GM21786 (cell line): ENCODE measurements at regions not wholly inside any gene's neighbourhood (a gene's known extent, or its start where the extent isn't known, plus 50 kb on each side); places are given as distances from the start of the nearest gene placed in this dataset.
"Not testable (repeated sequence)": the region's sequence is repeated elsewhere in the genome, so short reads cannot be mapped to it uniquely, and the experiment has no call there.

Experiments
- ATAC-seq: cut with Tn5 transposase; IDR thresholded peaks from one replicate; pipeline ENCODE4 v1.9.1; 2021; ENCODE audit not compliant: unreplicated experiment

DNA sequence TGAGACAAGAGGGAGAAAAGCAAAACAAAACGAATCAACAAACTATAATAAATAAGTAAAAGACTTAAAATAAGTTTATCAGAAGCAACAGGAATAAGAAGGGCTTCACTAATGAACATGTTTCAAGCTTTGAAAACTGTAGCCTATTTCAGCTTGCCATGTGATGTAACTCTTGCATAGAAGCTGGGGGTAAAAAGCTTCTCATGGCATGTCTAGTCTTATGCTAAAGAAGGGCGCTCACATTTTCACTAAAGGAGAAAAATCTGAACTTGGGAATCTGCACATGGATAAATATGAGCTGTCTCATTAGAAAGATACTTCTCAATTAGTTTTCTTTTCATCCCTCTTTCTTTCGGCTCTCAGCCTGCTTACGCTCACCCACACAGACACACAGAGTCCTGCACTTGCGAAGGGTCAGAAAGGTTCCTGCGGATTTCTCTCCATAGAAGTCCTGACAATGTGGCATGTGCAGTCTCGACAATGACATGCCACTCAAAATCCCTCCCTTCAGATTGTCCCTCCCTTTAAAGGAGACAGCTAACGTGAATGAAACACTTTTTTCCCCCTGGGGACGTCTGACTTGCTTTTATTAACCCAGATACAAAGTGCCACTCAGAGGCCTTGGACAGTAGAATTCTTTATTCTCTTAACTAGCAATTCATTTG lies 568.9 kb upstream of the NR2F2 start:
- ATAC-seq = no peak

DNA sequence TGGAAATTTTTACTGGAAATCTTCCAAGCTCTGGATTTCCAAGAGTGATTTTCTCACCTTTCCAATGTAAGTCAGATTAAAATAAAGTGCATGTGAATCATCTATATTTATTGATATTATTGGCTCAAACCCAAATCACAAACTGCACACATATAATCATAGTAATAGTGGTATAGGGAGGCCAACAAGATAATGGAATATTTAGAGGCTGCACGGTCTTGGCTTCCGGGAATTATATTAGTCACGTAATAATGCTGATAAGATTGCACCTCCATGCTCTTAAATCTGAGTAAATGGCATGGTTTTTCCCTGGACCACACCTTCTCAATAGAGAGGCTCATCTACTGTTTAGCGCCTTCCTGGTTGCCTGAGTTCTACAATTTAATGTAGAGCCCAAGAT lies 567.1 kb upstream of the NR2F2 start:
- no peak for ATAC-seq

DNA sequence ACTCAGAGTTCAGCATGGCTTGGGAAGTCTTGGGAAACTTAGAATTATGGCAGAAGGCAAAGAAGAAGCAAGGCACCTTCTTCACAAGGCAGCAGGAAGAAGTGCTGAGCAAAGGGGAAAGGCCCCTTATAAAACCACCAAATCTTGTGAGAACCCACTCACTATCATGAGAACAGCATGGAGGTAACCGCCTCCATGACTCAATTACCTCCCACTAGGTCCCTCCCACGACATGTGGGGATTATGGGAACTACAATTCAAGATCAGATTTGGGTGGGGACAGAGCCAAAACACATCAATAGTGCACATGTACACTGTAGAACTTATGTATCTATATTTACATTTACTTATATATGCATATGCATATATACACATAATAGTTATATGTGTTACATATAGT lies 565.3 kb upstream of the NR2F2 start:
- ATAC-seq = no peak

DNA sequence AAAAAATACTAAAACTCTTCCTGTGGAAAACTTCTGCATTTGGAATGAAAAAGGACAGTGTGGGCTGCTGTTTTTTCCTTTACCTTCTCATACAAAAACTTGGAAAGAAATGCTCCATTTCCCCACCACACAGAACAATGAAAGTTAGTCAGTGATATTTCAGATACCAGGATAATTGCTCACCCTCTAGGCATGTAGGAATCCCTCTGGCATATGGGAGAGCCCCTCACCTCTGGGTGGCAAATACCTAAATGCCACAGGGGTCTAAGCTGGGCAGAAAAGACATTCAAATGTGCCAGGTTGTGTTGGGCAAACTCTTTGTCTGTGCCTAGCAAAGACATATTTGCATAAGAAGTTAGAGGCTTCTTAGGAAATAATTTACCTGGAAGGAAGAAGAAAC lies 560.3 kb upstream of the NR2F2 start:
- ATAC-seq = no peak

DNA sequence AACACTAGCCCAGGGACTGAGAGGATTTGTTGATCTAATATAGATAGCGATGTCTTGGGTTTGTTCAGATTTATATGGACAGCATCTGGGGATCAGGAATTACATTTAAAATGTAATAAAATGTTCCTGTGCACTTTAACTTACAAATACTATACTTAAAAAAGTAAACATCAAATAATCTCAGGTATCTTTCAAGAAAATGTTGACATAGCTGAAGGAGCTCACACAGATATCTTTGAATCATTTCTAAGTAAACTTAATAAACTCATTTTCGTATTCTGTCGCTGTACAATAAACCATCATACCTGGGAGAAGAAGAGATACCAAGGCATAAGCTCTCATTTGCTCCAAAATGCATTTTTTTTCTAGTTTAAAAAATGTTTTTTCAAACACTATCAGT lies 557.5 kb upstream of the NR2F2 start:
- ATAC-seq = no peak

DNA sequence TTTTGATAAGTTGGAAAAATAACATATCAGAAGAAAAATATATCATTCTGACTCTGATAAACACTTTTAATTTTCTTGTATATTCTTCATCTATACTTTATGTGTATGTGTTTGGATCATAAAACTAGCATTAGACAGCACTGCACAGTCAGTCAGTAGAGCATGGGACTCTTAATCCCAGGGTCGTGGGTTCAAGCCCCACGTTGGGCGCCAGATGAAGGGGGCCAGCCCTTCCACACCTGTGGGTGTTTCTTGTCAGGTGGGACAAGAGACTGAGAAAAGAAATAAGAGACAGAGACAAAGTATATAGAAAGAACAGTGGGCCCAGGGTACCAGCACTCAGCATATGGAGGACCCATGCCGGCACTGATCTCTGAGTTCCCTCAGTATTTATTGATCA lies 546.0 kb upstream of the NR2F2 start:
- ATAC-seq = no peak

DNA sequence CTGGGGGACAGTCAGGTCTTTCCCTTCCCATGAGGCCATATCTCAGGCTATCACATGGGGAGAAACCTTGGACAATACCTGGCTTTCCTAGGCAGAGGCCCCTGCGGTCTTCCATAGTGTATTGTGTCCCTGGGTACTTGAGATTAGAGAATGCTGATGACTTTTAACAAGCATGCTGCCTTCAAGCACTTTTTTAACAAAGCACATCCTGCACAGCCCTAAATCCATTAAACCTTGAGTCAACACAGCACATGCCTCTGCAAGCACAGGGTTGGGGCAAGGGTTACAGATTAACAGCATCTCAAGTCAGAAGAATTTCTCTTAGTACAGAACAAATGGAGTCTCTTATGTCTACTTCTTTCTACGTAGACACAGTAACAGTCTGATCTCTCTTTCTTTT lies 545.2 kb upstream of the NR2F2 start:
- ATAC-seq = not testable (repeated sequence)

DNA sequence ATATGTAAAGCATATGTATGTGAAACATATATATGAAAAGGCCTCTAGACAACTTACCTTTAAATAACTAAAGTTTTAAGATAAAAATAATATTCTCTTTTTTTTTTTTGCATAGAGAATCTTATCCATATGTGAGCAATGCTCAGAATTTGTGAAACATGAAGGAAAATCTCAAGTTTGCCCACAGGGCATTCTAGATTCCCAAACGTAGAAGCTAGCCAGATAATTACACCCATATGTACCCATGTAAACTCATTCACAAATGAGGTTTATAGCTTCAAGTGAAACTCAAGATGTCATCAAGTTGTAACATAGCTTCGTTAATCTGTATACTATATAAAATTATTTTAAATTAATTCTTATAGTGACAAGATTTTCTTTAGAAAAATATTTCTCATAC lies 537.3 kb upstream of the NR2F2 start:
- no peak for ATAC-seq

DNA sequence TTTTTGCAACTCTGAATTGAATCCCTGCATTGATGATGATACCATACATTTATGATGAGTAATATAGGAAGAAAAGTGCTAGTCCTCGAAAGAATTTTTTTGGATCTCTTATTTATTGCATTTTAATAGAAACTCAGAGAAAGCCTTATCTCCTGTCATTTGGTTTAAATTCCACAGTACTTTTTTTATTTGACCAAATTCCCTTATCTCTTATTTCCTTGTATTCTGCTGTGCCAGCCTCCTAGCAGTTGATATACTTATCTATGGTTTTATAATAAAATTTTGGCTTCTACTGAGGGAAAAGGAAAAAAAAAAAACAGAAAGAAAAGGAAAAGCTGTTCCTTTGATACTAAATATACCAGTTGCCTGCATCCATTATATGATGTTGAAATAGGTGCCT lies 535.1 kb upstream of the NR2F2 start:
- ATAC-seq = no peak

DNA sequence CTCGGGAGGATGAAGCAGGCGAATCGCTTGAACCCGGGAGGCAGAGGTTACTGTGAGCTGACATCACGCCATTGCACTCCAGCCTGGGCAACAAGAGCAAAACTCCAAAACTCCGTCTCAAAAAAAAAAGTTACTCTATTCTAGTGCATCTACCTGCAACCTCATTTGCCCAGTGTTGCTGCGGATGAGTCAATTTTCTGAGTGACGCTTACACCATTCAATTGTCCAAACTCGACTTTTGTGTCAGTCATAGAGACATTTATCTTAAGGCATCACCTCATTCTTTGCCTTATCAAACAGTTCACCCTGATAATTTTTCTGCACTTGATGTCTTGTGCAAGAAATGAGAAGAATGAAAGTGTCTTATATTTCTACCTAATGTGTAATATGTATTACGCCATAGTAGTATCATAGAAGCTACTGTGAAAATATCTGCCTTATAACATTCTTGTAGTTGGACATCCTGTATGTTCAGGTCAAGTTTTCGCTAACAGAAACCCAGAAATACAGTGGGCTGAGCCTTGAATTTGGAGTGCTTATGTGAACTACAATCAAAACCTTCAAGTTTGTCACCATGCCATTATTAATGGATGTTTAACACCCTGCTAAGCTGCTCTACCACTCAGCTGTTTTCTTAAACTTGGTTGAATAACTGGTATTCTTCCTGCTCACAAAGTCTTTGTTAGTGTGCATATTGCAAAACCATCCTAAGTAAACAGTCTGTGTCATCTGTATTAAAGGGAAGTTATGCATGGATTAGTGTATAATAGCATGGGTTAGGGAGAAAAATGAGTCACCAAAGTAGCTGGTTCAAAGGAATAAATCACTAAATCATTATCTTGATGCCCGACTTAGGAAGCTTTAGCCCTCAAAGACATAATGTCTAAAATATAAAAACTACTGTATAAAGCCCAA lies 531.0 kb upstream of the NR2F2 start:
- no peak for ATAC-seq

DNA sequence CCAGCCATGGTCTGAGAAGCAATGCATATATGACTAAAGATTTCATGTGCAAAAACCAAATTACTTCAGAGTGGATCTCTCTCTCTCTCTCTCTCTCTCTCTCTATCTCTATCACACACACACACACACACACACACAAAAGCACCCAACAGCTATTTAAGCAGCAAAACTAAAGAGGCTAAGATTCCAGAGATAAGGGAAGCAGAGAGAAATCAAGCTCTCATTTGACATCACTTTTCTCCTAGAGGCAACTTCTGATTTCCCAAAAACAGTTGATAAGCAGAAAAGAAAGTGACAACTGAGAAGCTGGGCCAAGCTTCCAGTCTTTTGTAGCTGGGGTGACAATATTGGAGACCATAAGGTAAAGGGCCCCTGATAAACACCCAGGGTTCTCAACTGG lies 526.0 kb upstream of the NR2F2 start:
- no peak for ATAC-seq

DNA sequence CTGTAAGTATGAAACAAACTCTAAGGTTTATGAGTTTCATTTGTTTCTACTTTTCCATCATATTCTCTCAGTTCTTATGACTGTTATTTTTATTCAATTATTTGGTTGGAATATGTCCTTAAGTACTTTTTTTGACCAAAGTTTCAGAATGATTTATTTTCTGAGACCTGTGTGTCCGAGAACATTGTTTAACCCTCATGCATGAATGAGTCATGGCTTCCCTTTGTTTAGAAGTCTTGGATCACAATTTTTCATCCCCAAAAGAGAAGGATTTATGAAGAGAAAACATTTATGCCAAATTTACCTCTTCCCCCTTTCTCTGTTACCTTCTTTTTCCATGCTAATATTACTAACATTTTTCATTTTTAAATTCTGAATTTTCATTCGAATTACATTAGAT lies 518.0 kb upstream of the NR2F2 start:
- ATAC-seq = no peak

DNA sequence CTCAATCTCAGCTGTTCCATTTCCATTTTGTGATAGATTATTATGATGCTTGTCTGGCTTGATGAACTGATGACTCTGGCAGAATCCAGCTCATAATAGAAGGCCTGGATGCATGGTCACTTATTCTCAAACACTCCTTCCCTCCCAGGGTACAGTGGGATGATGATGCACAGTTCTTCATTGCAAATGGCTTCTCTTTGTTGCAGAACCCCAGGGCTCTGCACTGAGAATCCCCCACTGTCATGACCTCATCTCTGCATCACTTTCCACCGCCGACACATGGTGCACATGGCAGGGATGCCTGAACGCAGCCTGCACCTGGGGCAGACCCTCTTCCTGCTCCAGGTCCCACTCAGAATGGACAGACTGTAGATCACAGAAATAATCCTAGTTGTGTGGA lies 515.6 kb upstream of the NR2F2 start:
- ATAC-seq = no peak

DNA sequence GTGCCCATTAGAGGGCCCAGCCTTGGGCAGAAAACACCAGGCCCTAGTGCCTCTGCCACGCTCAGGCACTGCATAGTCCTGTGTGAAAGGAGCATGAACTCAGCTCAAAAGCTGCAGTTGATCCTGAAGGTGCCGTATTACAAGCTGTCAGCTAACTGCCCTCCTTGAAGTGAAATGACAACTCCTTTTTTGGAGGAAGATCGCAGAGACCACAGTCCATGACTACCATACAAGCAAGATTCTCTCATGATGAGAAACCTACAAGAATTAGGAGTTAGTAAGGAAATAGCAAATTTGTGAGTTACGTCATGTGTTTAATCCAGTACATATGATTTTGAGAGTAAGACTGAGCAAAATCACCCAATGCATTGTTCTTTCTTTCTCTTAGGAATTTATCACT lies 513.9 kb upstream of the NR2F2 start:
- ATAC-seq = no peak

DNA sequence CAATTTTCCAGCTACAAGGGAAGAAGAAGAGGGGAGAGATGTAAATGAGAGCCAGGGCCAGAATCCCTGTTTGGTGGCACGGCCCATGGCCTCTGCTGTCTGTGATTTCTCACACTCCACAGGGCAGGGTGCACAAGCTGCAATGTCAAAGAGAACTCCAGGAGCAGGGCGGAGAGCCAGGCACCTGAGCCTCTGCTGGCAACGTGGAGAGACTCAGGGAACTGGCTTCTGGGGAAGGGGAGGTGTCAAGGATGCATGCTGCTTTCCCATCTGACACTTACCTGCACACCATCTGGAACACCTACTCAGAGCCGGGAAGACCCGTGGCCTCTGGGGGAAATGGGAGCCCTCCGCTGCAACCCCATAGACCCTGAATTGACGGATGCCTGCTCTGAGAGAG lies 507.5 kb upstream of the NR2F2 start:
- no peak for ATAC-seq

DNA sequence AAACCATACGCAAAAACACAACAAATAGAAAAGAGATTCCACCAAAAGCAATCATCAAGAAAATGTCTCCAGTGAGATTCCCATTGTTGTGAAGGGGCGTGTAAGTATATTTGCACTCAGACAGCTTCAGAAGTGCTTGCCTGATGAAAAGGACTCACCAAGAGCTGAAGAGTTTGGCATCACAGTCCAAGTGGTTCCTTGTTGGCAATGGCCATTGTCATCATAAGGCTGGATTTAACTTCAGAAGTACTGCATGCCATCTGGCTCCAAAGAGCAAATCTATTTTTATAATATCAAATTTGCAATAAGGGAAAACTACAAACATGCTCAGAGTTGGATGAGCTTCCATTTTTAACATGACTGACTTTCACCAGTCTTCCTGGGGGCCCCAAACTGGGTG lies 505.3 kb upstream of the NR2F2 start:
- ATAC-seq = no peak

DNA sequence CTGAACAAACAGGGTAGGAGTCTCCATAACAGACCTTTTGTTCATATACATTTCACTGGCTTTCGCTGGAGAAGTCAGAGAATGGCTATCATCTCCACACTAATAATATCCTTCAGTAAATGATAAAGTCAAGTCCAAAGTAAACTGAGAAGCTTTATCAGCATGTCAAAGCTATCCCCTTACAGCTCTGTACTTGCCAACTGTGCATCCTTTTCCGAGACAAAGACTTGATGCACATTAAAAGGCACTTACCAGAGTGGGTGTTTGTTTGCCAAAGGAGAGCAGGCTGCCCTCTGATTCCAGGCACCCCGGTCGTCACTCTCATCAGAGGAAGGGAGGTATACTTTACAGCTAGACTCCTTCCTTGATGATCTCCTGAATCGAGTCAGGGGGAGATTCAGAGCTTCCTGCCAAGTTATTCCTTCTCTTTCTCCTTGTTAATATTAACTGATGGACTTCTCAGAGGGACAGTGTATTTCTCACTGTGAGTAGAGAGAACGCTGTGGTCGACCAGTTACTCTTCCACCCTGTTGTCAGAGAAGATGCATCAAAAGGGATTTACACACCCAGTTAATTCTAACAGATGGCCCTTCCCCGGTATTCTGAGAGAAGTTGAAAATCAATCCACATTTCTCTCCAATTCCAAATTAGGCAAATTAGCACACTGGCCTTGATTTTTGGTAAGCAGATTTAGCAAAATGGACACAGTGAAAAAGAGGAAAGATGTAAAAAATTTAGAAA lies 504.7 kb upstream of the NR2F2 start:
- no peak for ATAC-seq

DNA sequence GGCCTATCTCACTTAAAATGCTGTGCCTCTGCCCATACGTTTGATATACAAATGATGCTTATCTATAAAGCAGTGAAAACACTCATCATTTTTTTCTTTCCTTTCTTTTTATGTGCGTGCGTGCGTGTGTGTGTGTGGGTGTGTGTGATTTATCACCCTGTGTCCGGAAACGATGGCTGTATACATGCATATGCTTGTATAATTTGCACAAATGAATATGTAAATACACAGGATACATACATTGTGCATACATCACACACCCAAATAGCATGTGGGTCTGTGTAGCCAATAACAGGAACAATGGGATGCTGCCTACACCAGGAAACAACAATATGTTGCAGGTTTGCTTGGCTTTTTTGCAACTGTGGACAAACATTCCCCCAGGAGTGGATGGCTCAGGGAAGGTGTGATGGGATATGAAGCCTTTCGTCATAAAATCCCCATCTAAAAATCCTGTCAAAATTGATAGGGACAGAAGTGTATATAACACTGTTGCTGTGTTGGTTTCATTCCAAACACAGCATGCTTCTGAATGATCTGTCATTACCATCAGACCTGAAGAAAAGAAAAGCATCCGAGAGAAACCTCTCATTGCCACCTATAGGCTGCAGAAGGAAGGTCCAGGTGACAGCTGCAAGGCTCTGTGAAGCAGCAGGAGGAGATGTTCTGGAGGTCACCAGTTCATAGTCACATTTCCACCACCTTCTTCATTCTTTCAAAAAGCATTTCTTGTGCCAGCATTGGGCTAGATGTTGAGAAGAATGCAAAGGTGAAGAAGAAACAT lies 503.9 kb upstream of the NR2F2 start:
- no peak for ATAC-seq

DNA sequence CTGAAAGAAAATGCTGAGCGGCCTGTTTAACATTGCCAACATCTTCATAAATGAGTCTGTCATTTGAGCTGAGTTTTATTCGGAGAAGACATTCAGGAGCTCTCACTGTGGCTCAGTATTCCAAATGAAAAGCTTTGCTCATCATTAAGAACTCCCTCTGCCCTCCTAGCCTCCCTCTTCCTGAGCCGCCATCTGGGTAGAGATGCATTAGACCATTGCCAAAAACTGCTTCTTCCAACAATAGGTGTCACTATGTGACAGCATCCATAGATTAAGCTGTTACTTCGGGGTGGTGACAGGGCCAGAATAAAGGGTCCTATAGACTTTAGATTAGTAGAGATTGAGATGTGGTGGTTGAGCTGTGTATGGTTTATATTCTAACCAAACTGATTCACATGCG lies 501.4 kb upstream of the NR2F2 start:
- no peak for ATAC-seq

DNA sequence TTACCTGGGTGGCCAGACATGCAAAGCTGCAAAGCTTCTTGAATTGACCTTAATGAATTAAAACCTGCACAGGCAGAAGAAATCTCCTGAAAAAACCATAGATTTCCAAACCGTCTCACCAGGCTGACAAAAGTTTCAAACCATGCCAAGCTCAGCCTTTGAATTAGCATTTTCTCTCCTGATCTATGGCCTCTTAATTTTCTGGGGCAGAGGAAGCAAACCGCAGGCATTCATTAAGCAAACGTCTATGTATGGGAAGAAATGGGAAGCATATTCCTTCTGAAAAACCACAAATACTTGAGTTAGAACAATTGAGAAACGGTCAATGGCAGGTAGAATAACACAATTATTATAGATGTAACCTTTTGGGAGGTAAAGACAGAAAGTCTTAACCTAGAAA lies 500.2 kb upstream of the NR2F2 start:
- no peak for ATAC-seq

DNA sequence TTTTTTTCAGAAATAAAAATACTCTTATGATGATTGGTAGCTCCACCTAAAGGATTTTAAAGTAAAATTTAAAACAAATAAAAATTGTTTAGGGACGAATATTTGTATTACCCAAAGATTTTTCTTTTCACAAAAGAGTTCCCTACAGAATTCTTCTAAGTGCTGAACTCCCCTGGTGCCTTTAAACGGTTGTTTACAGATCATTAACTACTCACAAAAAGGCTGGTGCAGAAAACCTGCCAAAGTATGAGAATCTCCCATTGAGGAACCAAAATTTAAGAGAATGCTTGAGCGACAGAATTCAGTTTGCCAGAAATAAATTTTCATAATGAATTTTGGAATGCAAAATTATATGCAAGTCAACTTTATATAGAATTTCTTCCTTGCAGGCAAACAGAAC lies 497.8 kb upstream of the NR2F2 start:
- ATAC-seq = no peak
